CD4-positive, CD25-positive, alpha-beta regulatory T cell (primary cell): ENCODE measurements at regions not wholly inside any gene's neighbourhood (a gene's known extent, or its start where the extent isn't known, plus 50 kb on each side); places are given as distances from the start of the nearest gene placed in this dataset.
"Not testable (repeated sequence)": the region's sequence is repeated elsewhere in the genome, so short reads cannot be mapped to it uniquely, and the experiment has no call there.

Experiments
- ATAC-seq, 2 donors: fragments of 150-1000 bp; cut with Tn5 transposase; one replicate each; pipeline ENCODE4 v1.10.0; 2021; ENCODE audit warnings: low read depth in 2 of 2, moderate number of reproducible peaks in 2 of 2, moderate library complexity in 1 of 2
- DNase-seq, 3 donors: peaks; one replicate each; pipeline versions ENCODE4 v3.0.0 to v3.0.0-alpha.2; 2012 to 2022; ENCODE audit warnings: mixed read lengths in 1 of 3
- H3K27ac ChIP-seq: one replicate; pipeline ENCODE4 v1.7.0; 2013; ENCODE audit warnings: mild to moderate bottlenecking, low read length; ENCODE audit not compliant: insufficient read depth, poor library complexity, severe bottlenecking
- H3K27me3 ChIP-seq: one replicate; pipeline ENCODE4 v1.7.0; 2013; ENCODE audit warnings: low read length; ENCODE audit not compliant: control insufficient read depth, insufficient read depth
- H3K36me3 ChIP-seq: one replicate; pipeline ENCODE4 v1.7.0; 2013; ENCODE audit warnings: mild to moderate bottlenecking, low read length, moderate library complexity; ENCODE audit not compliant: control insufficient read depth, insufficient read depth
- H3K4me1 ChIP-seq: 2 replicates; pipeline ENCODE4 v1.7.0; 2013; ENCODE audit warnings: mild to moderate bottlenecking, low read length; ENCODE audit not compliant: insufficient read depth, control insufficient read depth, poor library complexity, severe bottlenecking
- H3K4me3 ChIP-seq: one replicate; pipeline ENCODE4 v1.7.0; 2013; ENCODE audit warnings: low read depth, mild to moderate bottlenecking, low read length, moderate library complexity
- H3K9me3 ChIP-seq, 2 experiments: 1 replicate in 1 of 2; 2 replicates in 1 of 2; pipeline ENCODE4 v1.7.0; 2013; ENCODE audit warnings: low read length in 2 of 2, mild to moderate bottlenecking in 1 of 2, moderate library complexity in 1 of 2; ENCODE audit not compliant: control insufficient read depth in 2 of 2
- H3K27ac Mint-ChIP-seq, 3 donors: one replicate each; pipeline ENCODE4 v1.8.0; 2020 to 2022; ENCODE audit warnings: mild to moderate bottlenecking in 3 of 3, mixed read lengths in 3 of 3, moderate library complexity in 2 of 3
- H3K27me3 Mint-ChIP-seq: one replicate; pipeline ENCODE4 v1.8.0; 2022; ENCODE audit warnings: mild to moderate bottlenecking, mixed read lengths
- H3K36me3 Mint-ChIP-seq: one replicate; pipeline ENCODE4 v1.8.0; 2020; ENCODE audit warnings: mixed read lengths
- H3K4me1 Mint-ChIP-seq, 4 donors: one replicate each; pipeline ENCODE4 v1.8.0; 2020 to 2022; ENCODE audit warnings: mixed read lengths in 4 of 4, mild to moderate bottlenecking in 1 of 4
- H3K4me3 Mint-ChIP-seq, 4 donors: one replicate each; pipeline ENCODE4 v1.8.0; 2020 to 2022; ENCODE audit warnings: mild to moderate bottlenecking in 4 of 4, mixed read lengths in 4 of 4, moderate library complexity in 3 of 4
- H3K9me3 Mint-ChIP-seq, 7 donors: one replicate each; pipeline ENCODE4 v1.8.0; 2020 to 2022; ENCODE audit warnings: mixed read lengths in 7 of 7, mild to moderate bottlenecking in 3 of 7, moderate library complexity in 2 of 7

GRCh38 chr18:57890266-57890665, 87.2 kb upstream of the ATP8B1 start:
- Histone ChIP-seq H3K27me3 (no peaks in the 10 kb centered on the region), H3K4me1 (no peaks in the 10 kb centered on the region), H3K36me3 (no peaks in the 10 kb centered on the region), H3K4me3 (no peak overlapping the region), H3K9me3 (no peaks in the 10 kb centered on the region), H3K27ac (no peak overlapping the region)
- peaks cover 0 to 2% (median 0%) of the 10 kb centered on the region in 7 donors for H3K9me3 Mint-ChIP-seq
- ATAC-seq (no peak), DNase-seq (no peak)
- peaks cover 6% of the 10 kb centered on the region for H3K27me3 Mint-ChIP-seq
- no peak overlapping the region for H3K4me3 Mint-ChIP-seq
- no peaks in the 10 kb centered on the region for H3K4me1 Mint-ChIP-seq
- no peaks in the 10 kb centered on the region for H3K36me3 Mint-ChIP-seq
- H3K27ac Mint-ChIP-seq = no peak overlapping the region

GRCh38 chr18:57889841-57890240, 86.7 kb upstream of the ATP8B1 start:
- ATAC-seq (no peak), DNase-seq (no peak)
- Mint-ChIP-seq H3K4me3 (no peak overlapping the region), H3K27me3 (peaks cover 6% of the 10 kb centered on the region), H3K36me3 (no peaks in the 10 kb centered on the region), H3K4me1 (no peaks in the 10 kb centered on the region), H3K27ac (no peak overlapping the region), H3K9me3 (peaks cover 0 to 2% (median 0%) of the 10 kb centered on the region in 7 donors)
- Histone ChIP-seq H3K36me3 (no peaks in the 10 kb centered on the region), H3K27me3 (no peaks in the 10 kb centered on the region), H3K9me3 (no peaks in the 10 kb centered on the region), H3K4me3 (no peak overlapping the region), H3K27ac (no peak overlapping the region), H3K4me1 (no peaks in the 10 kb centered on the region)

- no peaks in the 10 kb centered on the region for H3K36me3 Mint-ChIP-seq
- no peaks in the 10 kb centered on the region for H3K36me3 ChIP-seq
- H3K27ac Mint-ChIP-seq = no peak overlapping the region
- H3K4me1 Mint-ChIP-seq = no peaks in the 10 kb centered on the region
- H3K9me3 Mint-ChIP-seq = peaks cover 0 to 2% (median 0%) of the 10 kb centered on the region in 7 donors
- no peaks in the 10 kb centered on the region for H3K27me3 ChIP-seq
- no peaks in the 10 kb centered on the region for H3K9me3 ChIP-seq
- H3K4me3 Mint-ChIP-seq = no peak overlapping the region
- H3K27me3 Mint-ChIP-seq = peaks cover 6% of the 10 kb centered on the region
- no peak overlapping the region for H3K4me3 ChIP-seq
- H3K4me1 ChIP-seq = no peaks in the 10 kb centered on the region
- DNase-seq = no peak
- no peak for ATAC-seq
- no peak overlapping the region for H3K27ac ChIP-seq
Measured at GRCh38 chr18:57887543-57888383, 84.6 kb upstream of the ATP8B1 start.

GRCh38 chr18:57885931-57886330, 82.8 kb upstream of the ATP8B1 start:
- Histone ChIP-seq H3K4me3 (no peak overlapping the region), H3K36me3 (no peaks in the 10 kb centered on the region), H3K4me1 (no peaks in the 10 kb centered on the region), H3K27me3 (no peaks in the 10 kb centered on the region), H3K9me3 (no peaks in the 10 kb centered on the region), H3K27ac (no peak overlapping the region)
- DNase-seq (no peak), ATAC-seq (no peak)
- peaks cover 4% of the 10 kb centered on the region for H3K27me3 Mint-ChIP-seq
- peaks cover 0 to 5% (median 0%) of the 10 kb centered on the region in 7 donors for H3K9me3 Mint-ChIP-seq
- no peaks in the 10 kb centered on the region for H3K4me1 Mint-ChIP-seq
- H3K36me3 Mint-ChIP-seq = no peaks in the 10 kb centered on the region
- H3K4me3 Mint-ChIP-seq = no peak overlapping the region
- H3K27ac Mint-ChIP-seq = no peak overlapping the region

- Mint-ChIP-seq H3K4me3 (no peak overlapping the region), H3K36me3 (no peaks in the 10 kb centered on the region), H3K9me3 (peaks cover 0 to 4% (median 0%) of the 10 kb centered on the region in 7 donors), H3K27me3 (no peaks in the 10 kb centered on the region), H3K4me1 (no peaks in the 10 kb centered on the region), H3K27ac (no peak overlapping the region)
- Histone ChIP-seq H3K4me1 (no peaks in the 10 kb centered on the region), H3K9me3 (no peaks in the 10 kb centered on the region), H3K27ac (no peak overlapping the region), H3K27me3 (no peaks in the 10 kb centered on the region), H3K4me3 (no peak overlapping the region), H3K36me3 (no peaks in the 10 kb centered on the region)
- no peak for DNase-seq
- no peak for ATAC-seq
Measured at GRCh38 chr18:57882465-57882864, 79.3 kb upstream of the ATP8B1 start.

- no peak overlapping the region for H3K4me3 ChIP-seq
- H3K4me1 ChIP-seq = no peaks in the 10 kb centered on the region
- peak; percentile 16 to 57 (median 46) for DNase-seq
- Mint-ChIP-seq H3K36me3 (no peaks in the 10 kb centered on the region), H3K27ac (no peak overlapping the region), H3K27me3 (no peaks in the 10 kb centered on the region), H3K4me1 (no peaks in the 10 kb centered on the region), H3K9me3 (peaks cover 0 to 7% (median 0%) of the 10 kb centered on the region in 7 donors), H3K4me3 (no peak overlapping the region)
- no peak overlapping the region for H3K27ac ChIP-seq
- no peaks in the 10 kb centered on the region for H3K9me3 ChIP-seq
- H3K27me3 ChIP-seq = no peaks in the 10 kb centered on the region
- H3K36me3 ChIP-seq = no peaks in the 10 kb centered on the region
- peak in 1 of 2 donors; percentile 55 for ATAC-seq
Measured at GRCh38 chr18:57881818-57882413, 78.8 kb upstream of the ATP8B1 start.

GRCh38 chr18:57879924-57880323, 76.8 kb upstream of the ATP8B1 start:
- ATAC-seq, H3K4me3 ChIP-seq, H3K4me1 Mint-ChIP-seq: not testable (repeated sequence)

GRCh38 chr18:57869221-57869620, 66.1 kb upstream of the ATP8B1 start:
- H3K36me3 Mint-ChIP-seq = no peaks in the 10 kb centered on the region
- H3K9me3 Mint-ChIP-seq = peaks cover 0 to 20% (median 9%) of the 10 kb centered on the region in 7 donors
- peaks cover 4 to 11% of the 10 kb centered on the region in 2 experiments for H3K9me3 ChIP-seq
- H3K27ac Mint-ChIP-seq = no peak overlapping the region
- H3K27ac ChIP-seq = no peak overlapping the region
- no peaks in the 10 kb centered on the region for H3K36me3 ChIP-seq
- H3K27me3 ChIP-seq = no peaks in the 10 kb centered on the region
- peaks cover 4% of the 10 kb centered on the region for H3K27me3 Mint-ChIP-seq
- no peaks in the 10 kb centered on the region for H3K4me1 Mint-ChIP-seq
- H3K4me3 Mint-ChIP-seq = no peak overlapping the region
- H3K4me1 ChIP-seq = no peaks in the 10 kb centered on the region
- H3K4me3 ChIP-seq = no peak overlapping the region
- no peak for DNase-seq
- ATAC-seq = no peak

More at GRCh38 chr18:57879924-57880323, 76.8 kb upstream of the ATP8B1 start:
- H3K27me3 ChIP-seq, H3K36me3 Mint-ChIP-seq, H3K27ac ChIP-seq, H3K9me3 ChIP-seq, H3K27me3 Mint-ChIP-seq, H3K9me3 Mint-ChIP-seq, H3K4me3 Mint-ChIP-seq, H3K36me3 ChIP-seq, H3K4me1 ChIP-seq, DNase-seq: not testable (repeated sequence)
- H3K27ac Mint-ChIP-seq = peak overlapping the region in 1 of 3 donors; percentile 38
